ENCODE measurements at regions not wholly inside any gene's neighbourhood (a gene's known extent, or its start where the extent isn't known, plus 50 kb on each side); places are given as distances from the start of the nearest gene placed in this dataset.

DNA sequence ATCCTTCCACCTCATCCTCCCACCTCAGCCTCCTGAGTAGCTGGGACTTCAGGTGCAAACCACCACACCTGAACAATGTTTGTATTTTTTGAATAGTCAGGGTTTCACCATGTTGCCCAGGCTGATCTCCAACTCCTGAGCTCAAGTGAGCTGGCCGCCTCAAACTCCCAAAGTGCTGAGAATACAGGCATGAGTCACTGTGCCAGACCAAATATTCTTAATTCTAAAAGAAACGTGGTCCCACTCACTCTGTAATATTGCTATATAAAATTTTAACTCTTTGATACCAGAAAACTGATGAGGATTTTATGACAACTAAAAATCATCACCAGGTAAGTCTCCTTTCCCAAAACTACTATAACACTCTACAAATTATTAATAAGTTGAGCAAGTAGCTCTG is 716.8 kb upstream of the GJE1 start:
- no peak for DNase-seq (ENCODE audit: low spot score)
- H3K9me3 ChIP-seq (ENCODE audit: low read depth, low read length, poor library complexity, severe bottlenecking) = no peaks in the 10 kb centered on the region
- H3K4me1 ChIP-seq (ENCODE audit: insufficient read depth, low read length, poor library complexity, severe bottlenecking) = no peaks in the 10 kb centered on the region
- H3K4me3 ChIP-seq (ENCODE audit: low read depth, low read length, poor library complexity, severe bottlenecking) = no peak overlapping the region
- POLR2A ChIA-PET (ENCODE audit: low non-redundant PET) = no interaction called here
- intact Hi-C loops (cut with micrococcal nuclease; ENCODE audit: unreplicated experiment) = no loop called here
- CTCF ChIA-PET = no interaction called here
- BruUV-seq (replicated peaks) = no TSS peak
- H3K27me3 ChIP-seq (replicated peaks; ENCODE audit: insufficient read depth, low read depth, low read length, poor library complexity) = no peaks in the 10 kb centered on the region
- no peaks in the 10 kb centered on the region for H3K36me3 ChIP-seq (ENCODE audit: insufficient read depth, low read length, poor library complexity, severe bottlenecking)
- TF ChIP-seq EZH2 (IDR thresholded peaks at IDR 0.05; ENCODE audit: borderline replicate concordance, low read depth, low read length, poor library complexity, severe bottlenecking) = no peak
- TF ChIP-seq, protein P1, sequence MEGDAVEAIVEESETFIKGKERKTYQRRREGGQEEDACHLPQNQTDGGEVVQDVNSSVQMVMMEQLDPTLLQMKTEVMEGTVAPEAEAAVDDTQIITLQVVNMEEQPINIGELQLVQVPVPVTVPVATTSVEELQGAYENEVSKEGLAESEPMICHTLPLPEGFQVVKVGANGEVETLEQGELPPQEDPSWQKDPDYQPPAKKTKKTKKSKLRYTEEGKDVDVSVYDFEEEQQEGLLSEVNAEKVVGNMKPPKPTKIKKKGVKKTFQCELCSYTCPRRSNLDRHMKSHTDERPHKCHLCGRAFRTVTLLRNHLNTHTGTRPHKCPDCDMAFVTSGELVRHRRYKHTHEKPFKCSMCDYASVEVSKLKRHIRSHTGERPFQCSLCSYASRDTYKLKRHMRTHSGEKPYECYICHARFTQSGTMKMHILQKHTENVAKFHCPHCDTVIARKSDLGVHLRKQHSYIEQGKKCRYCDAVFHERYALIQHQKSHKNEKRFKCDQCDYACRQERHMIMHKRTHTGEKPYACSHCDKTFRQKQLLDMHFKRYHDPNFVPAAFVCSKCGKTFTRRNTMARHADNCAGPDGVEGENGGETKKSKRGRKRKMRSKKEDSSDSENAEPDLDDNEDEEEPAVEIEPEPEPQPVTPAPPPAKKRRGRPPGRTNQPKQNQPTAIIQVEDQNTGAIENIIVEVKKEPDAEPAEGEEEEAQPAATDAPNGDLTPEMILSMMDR (conservative IDR thresholded peaks at IDR 0.05; ENCODE audit: low read depth, low read length) = no peak
- H3K27ac ChIP-seq (ENCODE audit: low read depth, low read length, poor library complexity, severe bottlenecking) = no peak overlapping the region

DNA sequence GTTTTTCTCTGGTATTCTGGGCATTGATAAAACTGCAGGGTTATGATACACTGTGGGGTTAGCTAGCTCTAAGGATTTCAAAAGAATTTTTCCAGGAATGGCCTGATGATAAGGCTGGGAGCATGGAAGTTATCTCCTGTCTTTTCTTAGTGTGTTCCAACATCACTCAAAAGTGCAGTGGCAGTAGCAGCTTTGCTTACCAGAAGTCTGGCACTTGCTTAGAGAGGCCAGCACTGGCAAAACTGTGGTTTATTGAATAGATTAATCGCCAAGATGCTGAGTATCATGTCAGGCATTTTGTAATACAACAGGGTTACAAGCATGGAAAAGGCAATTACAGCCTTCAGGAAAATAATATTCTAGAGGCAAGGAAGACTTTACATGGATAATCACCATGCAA is 719.5 kb upstream of the GJE1 start:
- Histone ChIP-seq H3K4me1 (ENCODE audit: insufficient read depth, low read length, poor library complexity, severe bottlenecking) (no peaks in the 10 kb centered on the region), H3K27ac (ENCODE audit: low read depth, low read length, poor library complexity, severe bottlenecking) (no peak overlapping the region), H3K27me3 (replicated peaks; ENCODE audit: insufficient read depth, low read depth, low read length, poor library complexity) (no peaks in the 10 kb centered on the region), H3K9me3 (ENCODE audit: low read depth, low read length, poor library complexity, severe bottlenecking) (peaks cover 14% of the 10 kb centered on the region), H3K36me3 (ENCODE audit: insufficient read depth, low read length, poor library complexity, severe bottlenecking) (no peaks in the 10 kb centered on the region), H3K4me3 (ENCODE audit: low read depth, low read length, poor library complexity, severe bottlenecking) (no peak overlapping the region)
- no peak for DNase-seq (ENCODE audit: low spot score)
- CTCF ChIA-PET = no interaction called here
- POLR2A ChIA-PET (ENCODE audit: low non-redundant PET) = no interaction called here
- intact Hi-C loops (cut with micrococcal nuclease; ENCODE audit: unreplicated experiment) = no loop called here
- no TSS peak for BruUV-seq (replicated peaks)
- TF ChIP-seq EZH2 (IDR thresholded peaks at IDR 0.05; ENCODE audit: borderline replicate concordance, low read depth, low read length, poor library complexity, severe bottlenecking) = no peak
- TF ChIP-seq, protein P1 (conservative IDR thresholded peaks at IDR 0.05; ENCODE audit: low read depth, low read length) = no peak

DNA sequence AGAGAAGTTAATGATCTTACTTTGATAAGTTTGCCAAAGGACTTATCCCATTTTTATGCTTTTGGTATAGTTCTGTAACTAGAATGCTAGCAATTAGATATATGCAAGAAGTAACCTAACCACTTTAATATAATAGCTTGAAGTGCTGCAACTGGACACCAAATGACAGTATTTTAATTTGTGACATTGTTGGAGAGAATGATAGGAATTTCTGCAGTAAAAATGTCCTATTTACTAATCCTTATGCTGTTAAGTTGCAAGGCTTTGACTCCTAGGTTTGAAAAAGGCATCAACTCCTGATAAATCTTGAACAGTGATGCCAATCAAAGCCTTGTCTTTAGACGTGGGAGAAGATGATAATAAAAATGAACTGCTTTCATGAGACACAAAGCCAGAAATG is 726.0 kb upstream of the GJE1 start:
- no peaks in the 10 kb centered on the region for H3K27me3 ChIP-seq (replicated peaks; ENCODE audit: insufficient read depth, low read depth, low read length, poor library complexity)
- H3K36me3 ChIP-seq (ENCODE audit: insufficient read depth, low read length, poor library complexity, severe bottlenecking) = no peaks in the 10 kb centered on the region
- ChIA-PET CTCF (no interaction called here), POLR2A (ENCODE audit: low non-redundant PET) (no interaction called here)
- H3K27ac ChIP-seq (ENCODE audit: low read depth, low read length, poor library complexity, severe bottlenecking) = no peak overlapping the region
- no peaks in the 10 kb centered on the region for H3K4me1 ChIP-seq (ENCODE audit: insufficient read depth, low read length, poor library complexity, severe bottlenecking)
- no peak overlapping the region for H3K4me3 ChIP-seq (ENCODE audit: low read depth, low read length, poor library complexity, severe bottlenecking)
- peaks cover 27% of the 10 kb centered on the region for H3K9me3 ChIP-seq (ENCODE audit: low read depth, low read length, poor library complexity, severe bottlenecking)
- intact Hi-C loops (cut with micrococcal nuclease; ENCODE audit: unreplicated experiment) = no loop called here
- no peak for DNase-seq (ENCODE audit: low spot score)
- TF ChIP-seq, protein P1 (conservative IDR thresholded peaks at IDR 0.05; ENCODE audit: low read depth, low read length) = no peak
- TF ChIP-seq EZH2 (IDR thresholded peaks at IDR 0.05; ENCODE audit: borderline replicate concordance, low read depth, low read length, poor library complexity, severe bottlenecking) = no peak
- BruUV-seq (replicated peaks) = no TSS peak

Data from A673 (cell line).